Activated naive CD8-positive, alpha-beta T cell treated with anti-CD3 and anti-CD28 coated beads, Interleukin-2, amount 10 ng/mL, durations not matched to agents 7 days and 5 days (primary cell): ENCODE measurements at regions not wholly inside any gene's neighbourhood (a gene's known extent, or its start where the extent isn't known, plus 50 kb on each side); places are given as distances from the start of the nearest gene placed in this dataset.
"Not testable (repeated sequence)": the region's sequence is repeated elsewhere in the genome, so short reads cannot be mapped to it uniquely, and the experiment has no call there.

ENCODE experiments used
- ATAC-seq: fragments of 150-1000 bp; cut with Tn5 transposase; one replicate; pipeline ENCODE4 v1.10.0; 2021; ENCODE audit warnings: low read depth, moderate library complexity
- POLR2A ChIA-PET: fragments of 350-600 bp; sonication (Branson Sonifier 250); formaldehyde crosslinking; loops from one replicate; lab custom pipeline; 2021; ENCODE audit warnings: antibody characterized with exemption; lab: Charles Lee
- DNase-seq: peaks from one replicate; pipeline ENCODE4 v3.0.0; 2021
- H3K27ac Mint-ChIP-seq: one replicate; pipeline ENCODE4 v1.8.0; 2022; ENCODE audit warnings: mild to moderate bottlenecking, mixed read lengths
- H3K27me3 Mint-ChIP-seq: one replicate; pipeline ENCODE4 v1.8.0; 2022; ENCODE audit warnings: mild to moderate bottlenecking, moderate library complexity, mixed read lengths
- H3K36me3 Mint-ChIP-seq: one replicate; pipeline ENCODE4 v1.8.0; 2021; ENCODE audit warnings: mild to moderate bottlenecking, mixed read lengths
- H3K4me1 Mint-ChIP-seq: one replicate; pipeline ENCODE4 v1.8.0; 2021; ENCODE audit warnings: mixed read lengths
- H3K4me3 Mint-ChIP-seq: one replicate; pipeline ENCODE4 v1.8.0; 2022; ENCODE audit warnings: mild to moderate bottlenecking, moderate library complexity, mixed read lengths
- H3K9me3 Mint-ChIP-seq: one replicate; pipeline ENCODE4 v1.8.0; 2021; ENCODE audit warnings: mixed read lengths

DNA sequence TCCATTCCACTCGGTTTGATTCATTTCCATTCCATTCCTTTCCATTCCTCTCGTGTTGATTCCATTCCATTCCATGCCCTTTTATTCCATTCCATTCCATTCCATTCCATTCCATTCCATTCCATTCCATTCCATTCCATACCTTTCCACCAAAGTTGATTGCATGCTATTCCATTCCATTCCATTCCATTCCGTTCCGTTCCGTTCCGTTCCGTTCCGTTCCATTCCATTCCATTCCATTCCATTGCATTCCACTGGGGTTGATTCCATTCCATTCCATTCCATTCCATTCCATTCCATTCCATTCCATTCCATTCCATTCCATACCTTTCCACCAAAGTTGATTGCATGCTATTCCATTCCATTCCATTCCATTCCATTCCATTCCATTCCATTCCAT, 154.3 kb downstream of the CWH43 start:
- POLR2A ChIA-PET, DNase-seq, ATAC-seq, H3K27ac Mint-ChIP-seq, H3K27me3 Mint-ChIP-seq, H3K4me3 Mint-ChIP-seq, H3K4me1 Mint-ChIP-seq: not testable (repeated sequence)
- H3K9me3 Mint-ChIP-seq = peaks cover 33% of the 10 kb centered on the region
- H3K36me3 Mint-ChIP-seq = peaks cover 29% of the 10 kb centered on the region

DNA sequence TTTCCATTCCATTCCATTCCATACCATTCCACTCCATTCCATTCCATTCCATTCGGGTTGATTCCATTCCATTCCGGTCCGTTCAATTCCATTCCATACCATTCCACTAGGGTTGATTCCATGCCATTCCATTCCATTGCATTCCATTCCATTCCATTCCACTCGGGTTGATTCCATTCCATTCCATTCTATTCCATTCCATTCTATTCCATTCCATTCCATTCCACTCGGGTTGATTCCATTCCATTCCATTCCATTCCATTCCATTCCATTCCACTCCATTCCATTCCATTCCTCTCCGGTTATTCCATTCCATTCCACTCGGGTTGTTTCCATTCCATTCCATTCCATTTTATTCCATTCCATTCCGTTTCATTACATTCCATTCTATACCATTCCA, 155.9 kb downstream of the CWH43 start:
- ATAC-seq, H3K27ac Mint-ChIP-seq, H3K27me3 Mint-ChIP-seq, DNase-seq, H3K4me3 Mint-ChIP-seq, POLR2A ChIA-PET, H3K4me1 Mint-ChIP-seq: not testable (repeated sequence)
- peaks cover 39% of the 10 kb centered on the region for H3K9me3 Mint-ChIP-seq
- peaks cover 34% of the 10 kb centered on the region for H3K36me3 Mint-ChIP-seq

- peak overlapping the region; percentile 0 for H3K27ac Mint-ChIP-seq
Measured at GRCh38 chr4:49147143-49147542, 161.1 kb downstream of the CWH43 start.

GRCh38 chr4:49147596-49147995, 161.5 kb downstream of the CWH43 start:
- ATAC-seq, DNase-seq, POLR2A ChIA-PET, H3K4me1 Mint-ChIP-seq, H3K27ac Mint-ChIP-seq, H3K27me3 Mint-ChIP-seq, H3K4me3 Mint-ChIP-seq: not testable (repeated sequence)
- H3K36me3 Mint-ChIP-seq = peaks cover 45% of the 10 kb centered on the region
- H3K9me3 Mint-ChIP-seq = peaks cover 55% of the 10 kb centered on the region

More at GRCh38 chr4:49147143-49147542, 161.1 kb downstream of the CWH43 start:
- peak; percentile 55 for ATAC-seq
- peaks cover 45% of the 10 kb centered on the region for H3K36me3 Mint-ChIP-seq
- POLR2A ChIA-PET, H3K27me3 Mint-ChIP-seq, H3K4me3 Mint-ChIP-seq, DNase-seq, H3K4me1 Mint-ChIP-seq: not testable (repeated sequence)
- H3K9me3 Mint-ChIP-seq = peaks cover 55% of the 10 kb centered on the region

DNA sequence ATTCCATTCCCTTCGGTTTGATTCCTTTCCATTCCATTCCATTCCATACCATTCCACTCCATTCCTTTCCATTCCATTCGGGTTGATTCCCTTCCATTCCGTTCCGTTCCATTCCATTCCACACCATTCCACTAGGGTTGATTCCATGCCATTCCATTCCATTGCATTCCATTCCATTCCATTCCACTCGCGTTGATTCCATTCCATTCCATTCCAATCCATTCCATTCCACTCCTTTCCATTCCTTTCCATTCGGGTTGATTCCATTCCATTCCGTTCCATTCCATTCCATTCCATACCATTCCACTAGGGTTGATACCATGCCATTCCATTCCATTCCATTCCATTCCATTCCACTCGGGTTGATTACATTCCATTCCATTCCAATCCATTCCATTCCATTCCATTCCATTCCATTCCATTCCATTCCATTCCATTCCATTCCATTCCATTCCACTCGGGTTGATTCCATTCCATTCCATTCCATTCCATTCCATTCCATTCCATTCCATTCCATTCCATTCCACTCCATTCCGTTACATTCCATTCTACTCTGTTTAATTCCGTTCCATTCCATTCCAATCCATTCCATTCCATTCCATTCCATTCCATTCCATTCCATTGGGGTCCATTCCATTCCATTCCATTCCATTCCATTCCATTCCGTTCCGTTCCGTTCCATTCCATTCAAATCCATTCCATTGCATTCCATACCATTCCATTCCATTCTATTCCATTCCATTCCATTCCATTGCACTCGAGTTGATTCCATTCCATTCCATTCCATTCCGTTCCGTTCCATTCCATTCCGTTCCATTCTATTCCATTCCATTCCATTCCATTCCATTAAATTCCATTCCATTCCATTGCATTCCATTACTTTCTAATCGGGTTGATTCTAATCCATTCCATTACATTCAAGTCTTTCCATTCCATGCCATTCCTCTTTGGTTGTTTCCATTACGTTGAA, 163.2 kb downstream of the CWH43 start:
- H3K4me3 Mint-ChIP-seq, DNase-seq, H3K27me3 Mint-ChIP-seq, POLR2A ChIA-PET, H3K27ac Mint-ChIP-seq, H3K4me1 Mint-ChIP-seq: not testable (repeated sequence)
- ATAC-seq = peak; percentile 70
- H3K36me3 Mint-ChIP-seq = peaks cover 45% of the 10 kb centered on the region
- H3K9me3 Mint-ChIP-seq = peaks cover 53% of the 10 kb centered on the region

GRCh38 chr4:49150351-49151083, 164.4 kb downstream of the CWH43 start:
- ATAC-seq, H3K27ac Mint-ChIP-seq, DNase-seq, H3K4me3 Mint-ChIP-seq, POLR2A ChIA-PET, H3K27me3 Mint-ChIP-seq, H3K4me1 Mint-ChIP-seq: not testable (repeated sequence)
- peaks cover 49% of the 10 kb centered on the region for H3K36me3 Mint-ChIP-seq
- peaks cover 58% of the 10 kb centered on the region for H3K9me3 Mint-ChIP-seq

GRCh38 chr4:49153011-49153410, 166.9 kb downstream of the CWH43 start:
- H3K4me3 Mint-ChIP-seq, POLR2A ChIA-PET, H3K4me1 Mint-ChIP-seq, H3K27ac Mint-ChIP-seq, H3K27me3 Mint-ChIP-seq, DNase-seq: not testable (repeated sequence)
- ATAC-seq = peak; percentile 26
- H3K9me3 Mint-ChIP-seq = peaks cover 59% of the 10 kb centered on the region
- peaks cover 46% of the 10 kb centered on the region for H3K36me3 Mint-ChIP-seq

DNA sequence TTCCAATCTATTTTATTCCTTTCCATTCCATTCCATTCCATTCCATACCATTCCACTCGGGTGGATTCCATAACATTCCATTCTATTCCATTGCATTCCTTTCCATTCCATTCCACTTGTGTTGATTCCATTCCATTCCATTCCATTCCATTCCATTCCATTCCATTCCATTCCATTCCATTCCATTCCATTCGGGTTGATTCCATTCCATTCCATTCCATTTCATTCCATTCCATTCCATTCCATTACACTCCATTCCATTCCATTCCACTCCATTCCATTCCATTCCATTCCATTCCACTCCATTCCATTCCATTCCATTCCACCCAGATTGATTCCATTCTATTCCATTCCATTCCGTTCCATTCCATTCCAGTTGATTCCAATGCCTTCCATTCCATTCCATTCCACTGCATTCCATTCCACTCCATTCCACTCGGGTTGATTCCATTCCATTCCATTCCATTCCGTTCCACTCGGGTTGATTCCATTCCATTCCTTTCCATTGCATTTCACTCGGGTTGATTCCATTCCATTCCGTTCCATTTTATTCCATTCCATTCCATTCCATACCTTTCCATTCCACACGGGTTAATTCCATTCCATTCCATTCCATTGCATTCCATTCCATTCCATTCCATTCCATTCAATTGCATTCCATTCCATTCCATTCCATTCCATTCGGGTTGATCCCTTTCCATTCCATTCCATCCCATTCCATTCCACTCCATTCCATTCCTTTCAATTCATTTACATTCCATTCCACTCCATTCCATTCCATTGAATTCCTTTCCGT, 168.4 kb downstream of the CWH43 start:
- Mint-ChIP-seq H3K9me3 (peaks cover 55% of the 10 kb centered on the region), H3K36me3 (peaks cover 40% of the 10 kb centered on the region)
- DNase-seq, POLR2A ChIA-PET, H3K27ac Mint-ChIP-seq, H3K4me3 Mint-ChIP-seq, H3K4me1 Mint-ChIP-seq, H3K27me3 Mint-ChIP-seq: not testable (repeated sequence)
- peak; percentile 51 for ATAC-seq

- H3K27ac Mint-ChIP-seq, H3K4me1 Mint-ChIP-seq, POLR2A ChIA-PET, H3K4me3 Mint-ChIP-seq, DNase-seq, ATAC-seq, H3K27me3 Mint-ChIP-seq: not testable (repeated sequence)
- Mint-ChIP-seq H3K36me3 (peaks cover 36% of the 10 kb centered on the region), H3K9me3 (peaks cover 51% of the 10 kb centered on the region)
Measured at GRCh38 chr4:49155270-49155669, 169.2 kb downstream of the CWH43 start.

DNA sequence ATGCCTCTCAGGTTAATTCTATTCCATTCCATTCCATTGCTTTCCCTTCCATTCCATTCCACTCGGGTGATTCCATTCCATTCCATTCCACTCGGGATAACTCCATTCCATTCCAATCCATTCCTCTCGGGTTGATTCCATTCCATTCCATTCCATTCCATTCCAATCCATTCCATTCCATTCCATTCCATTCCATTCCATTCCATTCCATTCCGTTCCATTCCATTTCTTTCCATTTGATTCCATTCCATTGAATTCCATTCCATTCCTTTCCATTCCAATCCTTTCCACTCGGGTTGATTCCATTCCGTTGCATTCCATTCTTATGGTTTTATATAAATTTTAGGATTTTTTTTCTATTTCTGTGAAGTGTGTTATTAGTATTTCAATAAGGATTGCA, 170.2 kb downstream of the CWH43 start:
- H3K4me3 Mint-ChIP-seq, H3K27me3 Mint-ChIP-seq, POLR2A ChIA-PET, H3K27ac Mint-ChIP-seq, DNase-seq, H3K4me1 Mint-ChIP-seq, ATAC-seq: not testable (repeated sequence)
- peaks cover 29% of the 10 kb centered on the region for H3K36me3 Mint-ChIP-seq
- H3K9me3 Mint-ChIP-seq = peaks cover 43% of the 10 kb centered on the region

- H3K27me3 Mint-ChIP-seq, POLR2A ChIA-PET, H3K4me1 Mint-ChIP-seq, ATAC-seq, H3K27ac Mint-ChIP-seq, H3K4me3 Mint-ChIP-seq, DNase-seq: not testable (repeated sequence)
- Mint-ChIP-seq H3K36me3 (peaks cover 29% of the 10 kb centered on the region), H3K9me3 (peaks cover 43% of the 10 kb centered on the region)
Measured at GRCh38 chr4:49157630-49158029, 171.6 kb downstream of the CWH43 start.

DNA sequence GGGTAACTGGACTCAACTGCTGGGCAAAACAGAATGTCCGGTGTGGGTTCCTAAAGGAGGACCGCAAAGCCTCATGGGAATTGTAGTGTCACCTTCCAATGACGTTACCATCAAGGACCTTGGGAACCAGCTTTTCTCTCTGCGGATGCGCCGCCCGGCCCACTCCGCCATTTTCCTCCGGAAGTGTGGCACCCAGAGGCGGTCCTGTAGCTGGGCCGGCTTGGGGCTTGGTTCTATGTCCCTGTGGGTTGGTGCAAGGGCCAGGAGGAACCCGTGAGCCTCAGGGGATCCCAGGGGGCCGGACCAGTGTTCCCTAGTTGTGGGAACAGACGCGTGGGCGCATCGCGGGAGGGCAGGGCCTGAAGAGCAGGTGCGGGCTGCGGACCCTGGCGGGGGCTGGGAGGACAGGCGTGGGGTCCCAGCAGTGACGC, 175.1 kb downstream of the CWH43 start:
- H3K36me3 Mint-ChIP-seq, H3K27ac Mint-ChIP-seq, POLR2A ChIA-PET, ATAC-seq, H3K4me3 Mint-ChIP-seq, H3K27me3 Mint-ChIP-seq, DNase-seq, H3K4me1 Mint-ChIP-seq: not testable (repeated sequence)
- H3K9me3 Mint-ChIP-seq = peaks cover 14% of the 10 kb centered on the region

DNA sequence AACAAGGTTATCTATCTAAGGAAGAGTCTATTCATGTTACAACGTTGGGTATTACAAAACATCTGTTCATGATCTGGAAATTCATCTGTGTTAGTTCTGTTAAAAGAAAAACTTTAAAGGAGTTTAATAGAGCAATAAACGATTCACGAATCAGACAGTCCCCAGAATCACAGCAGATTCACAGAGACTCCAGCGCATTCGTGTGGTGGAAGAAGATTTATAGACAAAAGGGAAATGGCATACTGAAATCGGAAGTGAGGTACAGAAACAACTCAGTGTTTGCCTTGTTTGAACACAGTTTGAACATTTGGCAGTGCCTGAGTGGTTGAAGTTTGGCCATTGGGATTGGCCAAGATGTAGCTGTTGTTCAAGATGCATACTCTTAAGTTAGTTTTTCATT, 178.8 kb downstream of the CWH43 start:
- POLR2A ChIA-PET, H3K9me3 Mint-ChIP-seq, H3K27me3 Mint-ChIP-seq, DNase-seq, H3K27ac Mint-ChIP-seq, H3K4me3 Mint-ChIP-seq, ATAC-seq, H3K36me3 Mint-ChIP-seq, H3K4me1 Mint-ChIP-seq: not testable (repeated sequence)
